Naive B cell (primary cell): ENCODE measurements at regions not wholly inside any gene's neighbourhood (a gene's known extent, or its start where the extent isn't known, plus 50 kb on each side); places are given as distances from the start of the nearest gene placed in this dataset.
"Not testable (repeated sequence)": the region's sequence is repeated elsewhere in the genome, so short reads cannot be mapped to it uniquely, and the experiment has no call there.

Experiments
- ATAC-seq, 2 donors: fragments of 150-1000 bp; cut with Tn5 transposase; 2 replicates each; pipeline ENCODE4 v1.10.0; 2021; ENCODE audit warnings: low read depth in 2 of 2, mild to moderate bottlenecking in 2 of 2, moderate library complexity in 2 of 2
- DNase-seq: peaks from one replicate; pipeline ENCODE4 v3.0.0; 2022
- H3K27ac Mint-ChIP-seq, 6 donors: one replicate each; pipeline ENCODE4 v1.8.0; 2020 to 2022; ENCODE audit warnings: mild to moderate bottlenecking in 6 of 6, mixed read lengths in 6 of 6, moderate library complexity in 5 of 6, inconsistent platforms in 2 of 6
- H3K27me3 Mint-ChIP-seq, 3 donors: one replicate each; pipeline ENCODE4 v1.8.0; 2021 to 2022; ENCODE audit warnings: mixed read lengths in 3 of 3, mild to moderate bottlenecking in 1 of 3
- H3K36me3 Mint-ChIP-seq, 2 donors: one replicate each; pipeline ENCODE4 v1.8.0; 2020 to 2022; ENCODE audit warnings: mixed read lengths in 2 of 2, inconsistent platforms in 1 of 2, mild to moderate bottlenecking in 1 of 2
- H3K4me1 Mint-ChIP-seq, 3 donors: one replicate each; pipeline ENCODE4 v1.8.0; 2020 to 2022; ENCODE audit warnings: mixed read lengths in 3 of 3, inconsistent platforms in 1 of 3, mild to moderate bottlenecking in 1 of 3, moderate library complexity in 1 of 3
- H3K4me3 Mint-ChIP-seq, 8 donors: one replicate each; pipeline ENCODE4 v1.8.0; 2020 to 2022; ENCODE audit warnings: mild to moderate bottlenecking in 8 of 8, mixed read lengths in 8 of 8, moderate library complexity in 8 of 8, inconsistent platforms in 2 of 8
- H3K9me3 Mint-ChIP-seq, 7 donors: one replicate each; pipeline ENCODE4 v1.8.0; 2020 to 2022; ENCODE audit warnings: mixed read lengths in 7 of 7, mild to moderate bottlenecking in 5 of 7, inconsistent platforms in 2 of 7, moderate library complexity in 1 of 7

DNA sequence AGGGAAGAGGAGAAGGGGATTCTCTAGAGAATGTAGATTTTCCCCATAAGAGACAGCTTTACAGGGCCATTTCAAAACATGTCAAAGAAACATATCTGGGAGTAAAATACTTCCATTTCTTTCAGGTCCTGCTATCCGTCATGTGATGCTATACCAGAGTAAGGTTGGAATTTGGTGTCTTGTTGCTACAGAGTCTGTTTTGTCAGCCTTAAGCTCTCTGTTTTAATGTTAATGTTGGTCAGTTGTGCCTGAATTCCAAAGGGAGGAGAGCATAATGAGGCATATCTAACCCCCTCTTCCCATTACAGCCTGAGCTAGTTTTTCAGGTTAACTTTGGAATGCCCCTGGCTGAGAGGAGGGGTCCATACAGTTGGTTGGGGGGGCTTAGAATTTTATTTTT is 94.7 kb upstream of the CCDC71L start:
- peaks cover 0 to 14% (median 7%) of the 10 kb centered on the region in 7 donors for H3K9me3 Mint-ChIP-seq
- ATAC-seq (no peak), DNase-seq (no peak)
- no peak overlapping the region for H3K4me3 Mint-ChIP-seq
- no peaks in the 10 kb centered on the region for H3K4me1 Mint-ChIP-seq
- no peaks in the 10 kb centered on the region for H3K27me3 Mint-ChIP-seq
- H3K27ac Mint-ChIP-seq, result no peak overlapping the region
- H3K36me3 Mint-ChIP-seq, result no peaks in the 10 kb centered on the region

- H3K27ac Mint-ChIP-seq, result no peak overlapping the region
- H3K4me1 Mint-ChIP-seq, result no peaks in the 10 kb centered on the region
- no peak for DNase-seq
- peak overlapping the region in 1 of 8 donors; percentile 17 for H3K4me3 Mint-ChIP-seq
- peaks cover 0 to 14% (median 7%) of the 10 kb centered on the region in 7 donors for H3K9me3 Mint-ChIP-seq
- ATAC-seq, result no peak
- no peaks in the 10 kb centered on the region for H3K36me3 Mint-ChIP-seq
- H3K27me3 Mint-ChIP-seq, result no peaks in the 10 kb centered on the region
These were observed 95.1 kb upstream of the CCDC71L start for GRCh38 chr7:106756071-106756470.

- H3K27me3 Mint-ChIP-seq, result peaks cover 0 to 4% (median 0%) of the 10 kb centered on the region in 3 donors
- DNase-seq, result no peak
- no peak for ATAC-seq
These were observed 95.9 kb upstream of the CCDC71L start for GRCh38 chr7:106756884-106757283.

DNA sequence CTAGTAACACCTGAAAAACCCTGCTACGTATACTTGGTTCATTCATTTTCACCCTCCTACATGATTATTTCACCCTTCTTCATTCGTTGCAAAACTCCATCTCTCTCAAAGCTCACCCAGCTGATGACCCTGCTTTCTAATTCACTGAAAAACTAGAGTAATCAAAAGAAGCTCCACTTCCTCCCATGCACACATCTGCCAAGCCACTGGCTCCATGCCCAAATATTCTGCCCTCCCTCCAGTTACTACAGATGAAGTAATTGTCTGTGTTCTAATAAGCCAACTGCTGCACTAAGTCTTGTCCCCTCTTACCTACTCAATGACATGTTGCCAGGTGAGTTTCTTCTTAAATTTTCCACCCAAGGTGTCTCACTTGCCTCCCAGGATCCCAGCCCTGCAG is 96.9 kb upstream of the CCDC71L start:
- peak overlapping the region in 1 of 6 donors; percentile 11 for H3K27ac Mint-ChIP-seq
- H3K36me3 Mint-ChIP-seq, result no peaks in the 10 kb centered on the region
- no peak for ATAC-seq
- H3K4me1 Mint-ChIP-seq, result no peaks in the 10 kb centered on the region
- H3K27me3 Mint-ChIP-seq, result peaks cover 0 to 4% (median 0%) of the 10 kb centered on the region in 3 donors
- H3K9me3 Mint-ChIP-seq, result peaks cover 0 to 15% (median 7%) of the 10 kb centered on the region in 7 donors
- DNase-seq, result no peak
- H3K4me3 Mint-ChIP-seq, result no peak overlapping the region

More at GRCh38 chr7:106756884-106757283, 95.9 kb upstream of the CCDC71L start:
- Mint-ChIP-seq H3K4me1 (no peaks in the 10 kb centered on the region), H3K9me3 (peaks cover 0 to 14% (median 7%) of the 10 kb centered on the region in 7 donors), H3K4me3 (no peak overlapping the region), H3K36me3 (no peaks in the 10 kb centered on the region), H3K27ac (peak overlapping the region in 1 of 6 donors; percentile 87)

DNA sequence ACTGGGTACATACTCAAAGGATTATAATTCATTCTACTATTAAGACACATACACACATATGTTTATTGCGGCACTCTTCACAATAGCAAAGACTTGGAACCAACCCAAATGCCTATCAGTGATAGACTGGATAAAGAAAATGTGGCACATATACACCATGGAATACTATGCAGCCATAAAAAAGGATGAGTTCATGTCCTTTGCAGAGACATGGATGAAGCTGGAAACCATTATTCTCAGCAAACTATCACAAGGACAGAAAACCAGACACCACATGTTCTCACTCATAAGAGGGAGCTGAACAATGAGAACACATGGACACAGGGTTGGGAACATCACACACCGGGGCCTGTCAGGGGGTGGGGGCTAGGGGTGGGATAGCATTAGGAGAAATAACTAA is 101.9 kb upstream of the CCDC71L start:
- Mint-ChIP-seq H3K4me1 (peaks cover 7 to 15% (median 13%) of the 10 kb centered on the region in 3 donors), H3K27ac (peak overlapping the region in 1 of 6 donors; percentile 44)
- not testable (repeated sequence) for H3K36me3 Mint-ChIP-seq, H3K9me3 Mint-ChIP-seq, DNase-seq, H3K4me3 Mint-ChIP-seq, H3K27me3 Mint-ChIP-seq, ATAC-seq

DNA sequence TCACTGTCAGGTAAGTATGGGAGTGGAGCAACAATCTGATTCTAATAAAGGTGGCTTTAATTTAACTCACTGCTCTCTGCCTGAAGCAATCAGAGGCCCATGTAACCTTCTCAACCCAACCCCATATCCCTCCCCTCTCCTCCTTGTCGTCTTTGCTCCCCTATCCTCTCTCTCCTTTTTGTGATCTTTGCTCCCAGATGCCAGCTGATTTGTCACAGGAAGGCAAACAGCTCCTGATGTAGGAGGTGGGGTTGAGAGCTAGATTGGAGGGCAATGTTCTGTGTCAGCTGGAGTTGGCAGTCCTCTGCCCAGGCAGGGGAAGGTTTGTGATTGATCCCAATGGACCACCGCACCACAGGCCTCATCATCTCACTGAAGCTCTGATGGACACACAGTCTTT is 101.4 kb upstream of the PIK3CG start:
- Mint-ChIP-seq H3K27ac (peak overlapping the region in 1 of 6 donors; percentile 82), H3K36me3 (no peaks in the 10 kb centered on the region), H3K4me3 (no peak overlapping the region), H3K9me3 (peaks cover 0 to 2% (median 0%) of the 10 kb centered on the region in 7 donors), H3K27me3 (peaks cover 0 to 4% (median 0%) of the 10 kb centered on the region in 3 donors), H3K4me1 (peaks cover 14 to 23% (median 22%) of the 10 kb centered on the region in 3 donors)
- ATAC-seq (no peak), DNase-seq (no peak)

DNA sequence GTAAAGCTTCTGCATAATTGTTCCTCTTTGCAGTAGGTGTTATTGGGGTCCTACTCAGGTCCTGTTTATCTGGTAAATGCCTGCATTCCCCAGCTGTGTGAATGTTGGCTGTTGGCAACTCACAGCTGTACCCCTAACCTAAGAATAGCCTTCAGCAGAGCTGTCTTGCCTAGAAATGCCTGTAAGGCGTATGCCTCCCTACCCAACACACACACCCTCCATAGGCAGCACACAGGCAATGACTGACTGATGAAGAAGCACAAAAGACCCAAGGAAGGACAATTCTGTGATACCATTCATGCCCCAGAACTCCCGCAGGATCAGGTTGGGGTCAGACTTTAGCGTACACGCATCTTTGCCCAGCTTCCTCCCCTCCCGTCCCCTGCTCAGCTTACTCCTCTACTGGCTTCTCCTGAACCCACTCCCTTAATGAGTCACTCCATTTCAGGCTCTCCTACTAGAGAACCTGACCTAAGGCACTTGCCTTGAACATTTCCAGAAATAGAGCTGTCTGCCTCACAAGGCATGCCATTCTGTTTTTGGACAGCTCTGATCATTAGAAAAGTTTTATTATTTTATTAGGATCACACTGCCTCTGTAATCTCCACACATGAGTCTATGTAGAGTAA is 99.2 kb upstream of the PIK3CG start:
- Mint-ChIP-seq H3K4me1 (peaks cover 16 to 27% (median 23%) of the 10 kb centered on the region in 3 donors), H3K27me3 (peaks cover 0 to 4% (median 0%) of the 10 kb centered on the region in 3 donors), H3K9me3 (peaks cover 0 to 2% (median 0%) of the 10 kb centered on the region in 7 donors), H3K4me3 (no peak overlapping the region), H3K36me3 (no peaks in the 10 kb centered on the region), H3K27ac (peak overlapping the region in 3 of 6 donors; percentile 41 to 86 (median 53))
- no peak for ATAC-seq
- DNase-seq, result no peak

GRCh38 chr7:106766551-106766950 is 98.5 kb upstream of the PIK3CG start:
- H3K27me3 Mint-ChIP-seq, result no peaks in the 10 kb centered on the region
- peaks cover 0 to 2% (median 0%) of the 10 kb centered on the region in 7 donors for H3K9me3 Mint-ChIP-seq
- H3K27ac Mint-ChIP-seq, result peak overlapping the region in 4 of 6 donors; percentile 53 to 96 (median 90)
- peak overlapping the region in 1 of 8 donors; percentile 56 for H3K4me3 Mint-ChIP-seq
- no peaks in the 10 kb centered on the region for H3K36me3 Mint-ChIP-seq
- DNase-seq, result no peak
- peaks cover 16 to 27% (median 23%) of the 10 kb centered on the region in 3 donors for H3K4me1 Mint-ChIP-seq
- no peak for ATAC-seq

DNA sequence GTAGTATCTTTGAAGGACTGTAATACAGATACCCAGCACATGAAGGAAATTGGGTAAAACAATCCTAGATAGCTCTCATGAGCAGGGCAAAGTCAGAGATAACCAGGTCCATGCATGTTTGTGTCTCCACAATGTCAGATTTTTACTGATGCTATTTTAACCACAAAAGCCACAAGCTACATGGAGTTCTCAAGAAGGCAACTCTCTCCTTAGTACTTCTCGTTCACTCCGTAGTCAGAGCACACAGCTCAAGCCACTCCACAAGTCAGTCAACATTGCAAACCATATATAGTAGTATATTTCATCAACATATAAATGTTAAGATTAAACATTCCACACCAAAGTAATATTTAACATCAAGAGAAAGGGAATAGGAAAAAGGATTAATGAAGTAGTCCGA is 98.0 kb upstream of the PIK3CG start:
- DNase-seq (no peak), ATAC-seq (no peak)
- Mint-ChIP-seq H3K4me3 (peak overlapping the region in 7 of 8 donors; percentile 15 to 82 (median 46)), H3K27me3 (no peaks in the 10 kb centered on the region), H3K36me3 (no peaks in the 10 kb centered on the region), H3K9me3 (peaks cover 0 to 2% (median 0%) of the 10 kb centered on the region in 7 donors), H3K4me1 (peaks cover 16 to 27% (median 23%) of the 10 kb centered on the region in 3 donors), H3K27ac (peak overlapping the region in 5 of 6 donors; percentile 86 to 98 (median 95))

DNA sequence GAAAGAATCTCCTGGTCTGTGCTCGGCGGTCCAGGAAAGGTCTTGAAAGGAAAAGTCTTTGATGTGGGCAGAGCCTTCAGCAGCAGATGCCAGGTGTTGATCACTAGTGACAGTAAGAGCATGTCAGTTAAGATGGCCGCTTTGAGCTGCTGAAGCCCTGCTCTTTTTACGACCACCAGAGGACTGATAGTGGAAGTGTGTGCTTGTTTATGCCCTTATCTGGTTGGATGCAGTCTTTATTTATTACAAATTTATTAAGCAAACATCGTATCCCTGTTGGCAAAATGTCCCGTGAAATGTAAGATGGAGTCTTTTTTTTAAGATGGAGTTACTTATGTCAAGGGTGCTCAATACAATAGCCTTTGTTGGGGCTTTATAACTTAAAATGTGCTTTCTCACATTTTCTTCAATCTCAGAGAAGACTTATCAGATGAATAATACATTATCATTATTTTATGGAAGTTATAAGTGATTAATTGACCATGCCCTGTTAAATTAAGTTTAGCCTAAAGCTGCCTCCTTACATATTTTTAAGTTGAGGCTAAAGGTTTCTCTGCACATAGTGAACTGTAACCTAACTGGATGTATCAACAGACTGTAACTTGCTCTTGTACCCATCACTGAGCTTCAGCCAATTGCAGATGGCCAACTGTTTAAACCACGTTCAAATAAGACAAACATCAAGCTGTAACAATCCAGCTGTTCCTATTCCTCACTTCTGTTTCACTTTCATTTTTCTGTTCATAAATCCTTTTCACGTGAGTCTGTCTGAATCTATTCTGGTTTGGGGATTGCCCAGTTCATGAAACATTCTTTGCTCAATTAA is 97.4 kb upstream of the PIK3CG start:
- H3K4me1 Mint-ChIP-seq, result peaks cover 16 to 27% (median 23%) of the 10 kb centered on the region in 3 donors
- no peaks in the 10 kb centered on the region for H3K27me3 Mint-ChIP-seq
- peaks cover 0 to 2% (median 0%) of the 10 kb centered on the region in 7 donors for H3K9me3 Mint-ChIP-seq
- H3K27ac Mint-ChIP-seq, result peak overlapping the region; percentile 86 to 98 (median 94)
- DNase-seq, result no peak
- no peaks in the 10 kb centered on the region for H3K36me3 Mint-ChIP-seq
- ATAC-seq, result peak; percentile 76 to 81
- peak overlapping the region; percentile 46 to 93 (median 82) for H3K4me3 Mint-ChIP-seq

DNA sequence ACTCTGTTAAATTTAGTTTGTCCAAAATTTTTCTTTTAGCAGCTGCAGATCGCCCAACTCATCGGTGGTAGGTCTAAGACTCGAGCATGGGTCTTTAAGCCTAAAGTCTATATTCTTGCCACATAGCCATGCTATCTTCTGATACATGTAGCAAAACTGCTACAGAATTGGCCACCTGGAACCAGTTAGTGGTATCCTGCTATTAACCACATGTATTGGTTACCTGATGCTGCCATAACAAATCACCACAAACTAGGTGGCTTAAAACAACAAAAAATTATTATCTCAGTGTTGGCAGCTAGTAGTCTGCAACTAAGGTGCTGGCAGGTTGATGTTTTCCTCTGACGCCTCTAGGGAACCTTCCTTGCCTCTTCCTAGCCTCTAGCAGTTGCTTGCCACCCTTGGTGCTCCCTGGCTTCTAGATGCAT is 96.7 kb upstream of the PIK3CG start:
- H3K27ac Mint-ChIP-seq, result peak overlapping the region; percentile 86 to 98 (median 94)
- peaks cover 16 to 27% (median 23%) of the 10 kb centered on the region in 3 donors for H3K4me1 Mint-ChIP-seq
- DNase-seq (peak; percentile 63), ATAC-seq (peak; percentile 82)
- H3K36me3 Mint-ChIP-seq, result no peaks in the 10 kb centered on the region
- peak overlapping the region; percentile 46 to 93 (median 82) for H3K4me3 Mint-ChIP-seq
- H3K9me3 Mint-ChIP-seq, result no peaks in the 10 kb centered on the region
- no peaks in the 10 kb centered on the region for H3K27me3 Mint-ChIP-seq

DNA sequence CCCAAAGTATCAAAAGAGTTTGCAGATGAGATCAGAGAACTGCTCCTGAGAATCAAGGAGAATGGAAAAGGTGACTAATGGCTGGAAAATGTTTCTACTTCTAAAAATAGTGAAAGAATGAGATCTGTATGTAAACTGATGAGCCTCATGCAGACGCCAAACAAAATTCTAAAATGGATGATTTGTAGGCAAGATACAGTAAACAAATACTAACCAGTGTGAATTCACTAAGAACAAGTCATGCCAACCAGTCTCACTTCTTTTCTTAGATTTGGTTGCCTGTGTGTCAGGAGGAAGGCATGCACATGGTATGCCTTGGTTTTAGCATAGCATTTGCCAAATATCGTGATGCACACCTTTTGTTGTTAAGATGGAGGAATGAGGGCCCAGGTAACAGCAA is 94.9 kb upstream of the PIK3CG start:
- ATAC-seq (no peak), DNase-seq (no peak)
- Mint-ChIP-seq H3K27ac (peak overlapping the region in 3 of 6 donors; percentile 16 to 86 (median 66)), H3K4me3 (no peak overlapping the region), H3K9me3 (no peaks in the 10 kb centered on the region), H3K27me3 (no peaks in the 10 kb centered on the region), H3K36me3 (no peaks in the 10 kb centered on the region), H3K4me1 (peaks cover 16 to 27% (median 23%) of the 10 kb centered on the region in 3 donors)

GRCh38 chr7:106772655-106773108 is 92.4 kb upstream of the PIK3CG start:
- H3K4me3 Mint-ChIP-seq, result no peak overlapping the region
- no peak overlapping the region for H3K27ac Mint-ChIP-seq
- no peak for ATAC-seq

More at GRCh38 chr7:106772655-106773108, 92.4 kb upstream of the PIK3CG start:
- Mint-ChIP-seq H3K9me3 (peaks cover 0 to 8% (median 2%) of the 10 kb centered on the region in 7 donors), H3K36me3 (peaks cover 8 to 10% of the 10 kb centered on the region in 2 donors), H3K4me1 (peaks cover 12 to 16% (median 12%) of the 10 kb centered on the region in 3 donors), H3K27me3 (no peaks in the 10 kb centered on the region)
- no peak for DNase-seq
